HG02798 (cell line): ENCODE measurements at regions not wholly inside any gene's neighbourhood (a gene's known extent, or its start where the extent isn't known, plus 50 kb on each side); places are given as distances from the start of the nearest gene placed in this dataset.
A peak's percentile ranks its signal among the peaks of the same experiment; 100 is the strongest.

Experiments used
- ATAC-seq: cut with Tn5 transposase; IDR thresholded peaks from one replicate; pipeline ENCODE4 v1.9.1; 2021; ENCODE audit warnings: mild to moderate bottlenecking; ENCODE audit not compliant: unreplicated experiment, poor library complexity

- no peak for ATAC-seq
Measured at GRCh38 chr1:221908573-221908972, 166.7 kb upstream of the DUSP10 start.

DNA sequence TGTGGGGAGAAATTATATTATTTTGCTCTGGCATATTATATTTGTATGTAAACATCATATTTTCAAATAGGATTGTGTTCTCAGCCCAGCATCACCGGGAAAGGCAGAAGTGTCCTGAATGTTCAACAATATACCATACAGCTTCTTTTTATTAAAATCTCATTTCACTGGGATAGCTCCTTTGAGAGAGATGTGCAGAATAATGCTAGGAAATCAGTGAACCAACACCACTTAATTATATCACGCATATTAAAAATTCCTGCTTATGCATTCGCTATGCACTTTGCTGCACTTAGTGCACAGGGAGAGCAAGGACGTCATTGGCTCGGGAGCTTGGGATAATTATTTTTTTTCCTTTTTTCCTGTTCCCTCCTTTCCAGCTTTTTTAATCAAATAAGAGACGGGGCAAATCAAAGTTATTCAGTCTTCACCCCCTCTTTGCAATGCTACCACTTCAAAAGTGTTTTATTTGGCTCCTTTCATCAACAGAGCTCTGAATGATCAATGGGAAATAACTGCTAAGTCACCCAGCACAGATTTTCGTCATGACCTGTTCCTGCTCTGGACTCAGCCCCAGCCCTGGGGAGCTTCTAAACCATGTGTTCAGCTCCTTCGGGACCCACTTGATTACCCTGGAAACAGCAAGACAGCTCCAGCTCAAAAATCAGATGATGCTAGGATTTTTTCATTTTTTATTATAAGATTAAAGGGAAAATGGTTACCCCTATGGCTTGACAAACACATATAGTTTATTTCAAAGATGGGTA, 165.5 kb upstream of the DUSP10 start:
- ATAC-seq, result no peak

- no peak for ATAC-seq
Measured at GRCh38 chr1:221905802-221906201, 163.9 kb upstream of the DUSP10 start.

- no peak for ATAC-seq
Measured at GRCh38 chr1:221904319-221904718, 162.4 kb upstream of the DUSP10 start.

DNA sequence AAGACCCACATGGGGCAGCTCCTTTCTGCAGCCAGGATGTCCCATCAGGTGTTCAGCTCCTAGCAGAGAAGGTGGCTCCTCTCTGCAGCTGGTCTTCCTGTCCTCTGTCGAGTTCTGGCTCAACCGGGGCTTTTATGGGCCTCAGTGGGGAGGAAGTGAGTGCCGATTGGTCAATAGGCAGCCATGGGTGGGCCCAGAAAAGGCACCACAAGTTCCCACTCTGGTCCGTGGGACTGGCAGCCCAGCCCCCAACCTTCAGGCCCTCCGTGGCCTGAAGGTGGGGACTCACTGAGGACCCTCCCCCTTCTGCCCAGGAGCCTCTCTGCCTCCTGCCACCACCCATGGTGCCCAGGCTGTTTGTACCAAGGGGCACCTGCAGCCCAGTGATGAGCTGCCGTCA, 161.7 kb upstream of the DUSP10 start:
- no peak for ATAC-seq

DNA sequence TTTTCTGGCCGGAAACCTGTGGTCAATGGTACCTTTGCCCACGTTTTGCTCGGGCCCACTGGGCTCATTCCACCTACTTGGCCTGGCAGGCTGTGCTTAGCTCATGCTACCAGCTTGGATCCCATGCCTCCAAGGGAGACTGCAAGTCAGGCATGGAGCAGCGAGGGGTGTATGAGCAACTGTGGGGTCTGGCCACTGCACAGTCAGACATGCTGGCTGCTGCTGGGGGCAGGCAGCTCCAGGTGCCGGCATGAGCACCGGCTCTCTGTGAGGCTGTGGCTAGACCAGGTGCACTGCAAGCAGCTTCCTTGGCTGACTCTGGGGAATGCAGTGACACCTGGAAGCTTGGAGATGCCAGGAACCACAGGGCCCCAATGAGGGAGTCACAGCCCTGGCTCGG, 161.1 kb upstream of the DUSP10 start:
- no peak for ATAC-seq

- ATAC-seq, result no peak
Measured at GRCh38 chr1:221900678-221901077, 158.8 kb upstream of the DUSP10 start.

DNA sequence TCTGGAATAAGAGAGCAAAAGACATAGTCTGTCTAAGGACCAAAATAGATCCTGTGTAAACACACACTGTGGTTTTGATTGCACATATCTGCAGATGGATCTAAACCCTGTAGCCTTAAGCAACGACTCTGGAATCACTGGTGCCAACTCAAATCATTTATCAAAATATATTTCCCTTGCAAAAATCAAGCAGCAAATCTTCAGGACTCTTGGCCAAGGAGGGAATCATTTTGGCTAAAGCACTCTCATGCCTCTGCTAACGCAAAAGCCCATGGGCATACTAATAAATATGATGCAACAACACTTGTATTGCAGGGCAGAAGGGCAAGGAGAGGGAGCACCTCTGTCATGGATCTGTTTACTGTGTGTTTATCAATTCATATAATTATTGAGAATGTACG, 155.4 kb upstream of the DUSP10 start:
- ATAC-seq, result no peak

- no peak for ATAC-seq
Measured at GRCh38 chr1:221892301-221892830, 150.5 kb upstream of the DUSP10 start.

GRCh38 chr1:221891708-221892107, 149.8 kb upstream of the DUSP10 start:
- ATAC-seq, result no peak

GRCh38 chr1:221888801-221889200, 146.9 kb upstream of the DUSP10 start:
- ATAC-seq, result no peak

- ATAC-seq, result no peak
Measured at GRCh38 chr1:221888218-221888617, 146.3 kb upstream of the DUSP10 start.

DNA sequence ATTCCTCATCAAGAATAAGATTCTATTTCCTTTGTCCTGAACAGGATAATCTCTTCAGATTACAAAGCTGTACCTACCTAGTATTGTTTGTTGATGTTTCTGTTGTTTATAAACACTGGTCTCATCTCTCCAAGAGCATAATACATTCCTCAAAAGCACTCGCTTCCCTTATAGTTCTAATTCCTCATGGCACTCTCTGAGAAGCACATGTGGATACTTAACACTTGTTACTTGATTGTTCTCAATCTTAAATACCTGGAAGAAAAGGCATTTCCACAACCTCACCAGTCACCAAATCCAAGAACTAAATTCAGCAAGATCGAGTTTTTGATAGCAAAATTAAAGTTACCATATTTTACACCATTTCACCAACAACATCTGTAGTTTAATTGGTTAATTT, 145.9 kb upstream of the DUSP10 start:
- no peak for ATAC-seq

- no peak for ATAC-seq
Measured at GRCh38 chr1:221887415-221887746, 145.5 kb upstream of the DUSP10 start.

DNA sequence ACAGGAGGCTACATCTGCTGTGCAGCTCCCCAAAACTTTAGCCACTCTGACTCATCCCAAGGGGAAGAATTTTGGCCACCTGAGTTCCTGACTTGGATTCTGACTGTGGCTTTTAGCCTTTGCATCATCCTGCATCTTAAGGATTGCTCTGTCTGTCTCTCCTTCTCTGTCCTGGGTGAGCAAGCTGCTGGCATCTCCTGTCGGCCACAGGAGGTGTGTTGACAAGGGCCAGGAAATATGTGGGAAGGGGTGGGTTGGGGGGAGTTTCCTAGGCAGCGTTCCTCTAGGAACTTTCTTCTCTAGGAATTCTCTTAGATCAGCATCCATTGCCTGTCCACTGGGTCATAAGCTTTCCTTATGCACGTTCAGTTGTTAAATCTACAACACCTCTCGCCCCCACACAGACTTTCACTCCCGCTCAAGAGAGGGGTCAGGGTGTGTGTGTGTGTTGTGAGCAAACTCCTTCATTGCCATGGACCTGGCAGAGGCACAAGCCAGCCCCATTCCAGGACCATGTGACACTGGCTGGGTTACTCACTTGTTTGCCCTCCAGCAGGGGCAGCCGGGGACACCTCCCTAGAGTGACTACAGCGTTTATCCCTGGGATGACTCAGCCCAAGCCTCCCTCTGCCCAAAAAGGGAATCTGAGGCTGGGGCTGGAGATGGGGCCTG, 145.0 kb upstream of the DUSP10 start:
- no peak for ATAC-seq

GRCh38 chr1:221886311-221886710, 144.4 kb upstream of the DUSP10 start:
- ATAC-seq, result no peak

DNA sequence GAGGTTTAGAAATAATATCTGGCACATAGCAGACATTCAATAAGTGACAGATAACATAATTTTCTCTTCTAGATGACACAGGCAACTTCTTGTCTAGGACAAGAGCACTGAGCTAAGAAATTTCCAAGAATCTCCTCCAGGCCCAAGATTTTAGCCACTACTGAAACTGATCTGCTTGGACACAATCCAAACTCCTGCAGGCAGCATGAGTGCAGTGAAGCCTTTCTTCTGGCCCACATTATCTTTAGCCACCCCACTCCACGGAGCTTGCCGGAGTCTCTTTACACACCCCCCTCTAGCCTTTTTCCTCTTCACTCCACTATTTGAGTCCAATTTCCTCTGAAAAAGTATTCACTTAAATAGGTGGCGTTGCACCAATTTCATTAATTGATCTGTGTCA, 142.9 kb upstream of the DUSP10 start:
- no peak for ATAC-seq

GRCh38 chr1:221881805-221882581, 140.1 kb upstream of the DUSP10 start:
- no peak for ATAC-seq

GRCh38 chr1:221880182-221880581, 138.3 kb upstream of the DUSP10 start:
- ATAC-seq, result no peak

DNA sequence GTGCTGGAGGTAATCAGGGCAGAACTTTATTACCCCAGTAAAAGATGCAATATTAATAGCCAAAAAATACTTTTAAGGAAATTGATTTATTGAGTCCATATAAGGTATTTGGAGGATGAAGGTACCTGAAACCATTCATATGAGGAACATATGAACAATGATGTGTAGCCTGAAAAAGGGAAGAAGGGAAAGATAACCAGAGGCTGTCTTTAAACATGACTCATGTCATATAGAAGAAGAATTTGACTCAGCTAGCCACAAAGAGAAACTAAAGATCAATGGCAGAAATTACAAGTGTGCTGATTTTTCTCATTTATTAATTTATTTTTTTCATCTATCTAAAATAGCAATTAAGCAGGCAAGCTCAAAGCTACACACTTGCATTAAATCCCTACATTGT, 136.2 kb upstream of the DUSP10 start:
- ATAC-seq, result peak; percentile 67

DNA sequence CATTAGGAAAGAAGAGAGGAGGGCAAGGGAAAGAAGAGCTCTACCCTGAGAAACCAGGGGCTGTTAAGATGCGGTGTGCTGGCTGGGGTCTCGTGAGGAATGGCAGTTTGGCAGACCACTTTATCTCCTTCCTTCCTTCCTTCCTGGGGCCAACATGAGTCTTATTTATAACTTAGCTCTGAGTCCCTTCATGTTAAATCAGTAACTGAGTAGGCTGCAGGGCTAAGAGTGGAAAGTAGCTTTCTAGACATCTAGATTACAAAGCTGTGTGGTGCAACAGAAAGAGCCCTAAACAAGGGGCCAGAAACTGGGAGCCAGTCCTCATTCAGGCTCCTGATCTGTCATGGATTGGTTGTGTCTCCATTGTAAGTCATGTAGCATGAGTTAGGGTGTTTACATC, 135.4 kb upstream of the DUSP10 start:
- no peak for ATAC-seq
